Stimulated activated CD4-positive, alpha-beta T cell treated with anti-CD3 and anti-CD28 coated beads, Interleukin-2, amount 100 ng/mL, for 48 hours (primary cell): ENCODE measurements at regions not wholly inside any gene's neighbourhood (a gene's known extent, or its start where the extent isn't known, plus 50 kb on each side); places are given as distances from the start of the nearest gene placed in this dataset.

Experiments used
- DNase-seq, 2 donors: peaks; one replicate each; pipeline ENCODE4 v3.0.0-alpha.2; 2020

DNA sequence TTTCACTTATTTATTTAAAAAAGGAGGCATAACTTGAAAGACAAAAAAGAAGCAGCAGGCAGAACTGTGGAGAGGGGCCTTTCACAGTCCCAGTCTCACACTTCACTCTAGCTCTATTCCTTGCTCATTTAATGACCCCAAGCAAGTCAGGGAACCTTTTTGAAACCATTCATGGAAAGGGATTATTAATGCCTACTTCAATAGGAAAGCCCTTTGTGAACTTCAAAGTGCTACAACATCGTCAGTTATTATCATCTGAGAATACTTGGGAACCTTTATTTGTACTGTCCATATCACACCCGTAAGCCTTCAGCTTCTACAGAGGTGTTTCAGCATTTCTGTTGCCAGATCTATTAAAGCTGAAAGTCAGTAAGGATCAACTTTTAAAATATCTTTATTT lies 320.2 kb downstream of the TMEM161B start:
- DNase-seq, result no peak

DNA sequence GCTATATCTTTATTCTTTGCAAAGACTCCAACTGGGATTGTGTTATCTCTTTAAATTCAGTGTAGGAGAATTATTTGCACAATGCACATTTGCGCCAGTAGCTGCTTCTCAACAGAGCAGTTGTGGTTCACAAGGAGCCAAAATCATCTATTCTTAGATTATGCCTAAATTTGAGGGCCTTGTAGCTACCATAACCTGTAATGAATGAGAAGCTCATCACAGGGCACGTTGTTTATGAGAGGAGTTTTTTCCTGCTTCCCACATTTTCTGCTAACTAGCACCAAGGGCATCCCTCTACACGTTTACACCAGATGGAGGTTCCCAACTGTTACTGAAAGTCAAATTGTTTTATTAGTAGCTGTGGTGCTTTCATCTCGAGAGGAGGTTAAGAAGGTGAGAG lies 322.4 kb downstream of the TMEM161B start:
- no peak for DNase-seq

DNA sequence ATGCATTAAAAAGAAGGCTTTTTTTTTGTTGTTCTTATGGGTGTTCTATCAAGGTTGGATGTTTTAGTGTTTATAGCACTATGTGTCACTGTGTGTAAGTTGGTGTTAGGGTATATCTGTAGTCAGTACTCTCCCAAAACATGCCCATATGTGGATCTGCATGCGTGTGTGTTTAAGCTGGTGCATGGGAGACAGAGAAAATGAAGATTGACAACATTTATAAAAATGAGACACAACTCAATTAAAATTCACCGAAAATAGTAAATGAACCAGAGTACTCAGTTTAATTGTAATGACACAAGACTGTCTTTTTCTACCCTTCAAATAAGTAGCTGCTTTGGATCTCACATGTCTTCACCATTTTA lies 323.4 kb downstream of the TMEM161B start:
- DNase-seq, result no peak

DNA sequence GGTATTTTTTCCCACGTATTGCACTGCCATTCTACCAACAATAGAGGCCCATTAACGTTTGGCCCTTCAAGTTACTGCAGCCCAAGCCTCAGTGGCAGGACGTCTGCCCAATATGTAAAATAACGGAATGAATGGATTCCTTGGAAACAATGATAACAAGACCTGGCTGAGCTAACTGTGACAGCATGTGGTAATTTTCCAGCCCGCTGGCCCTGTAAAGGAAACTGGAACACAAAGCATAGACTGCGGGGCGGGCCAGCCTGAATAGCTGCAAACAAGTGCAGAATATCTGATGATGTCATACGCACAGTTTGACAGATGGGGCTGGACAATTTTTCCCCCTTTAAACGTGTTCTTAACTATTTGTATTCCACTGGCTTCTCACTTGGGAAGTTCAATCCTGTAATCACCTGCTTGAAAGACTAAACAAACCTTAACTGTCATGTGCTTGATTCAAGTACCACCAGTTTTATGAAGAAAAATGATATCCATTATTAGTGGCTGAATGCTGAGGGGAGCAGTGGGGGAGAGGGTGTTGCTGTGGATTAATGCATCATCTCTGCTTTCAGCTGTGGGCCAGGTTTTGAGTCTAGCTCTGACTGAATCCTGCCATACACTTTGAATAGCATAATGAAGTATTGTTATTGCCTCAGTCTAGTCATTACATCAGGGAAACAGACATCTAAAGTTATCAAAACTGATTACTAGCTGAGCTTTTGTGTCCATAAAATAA lies 323.9 kb downstream of the TMEM161B start:
- DNase-seq, result no peak

DNA sequence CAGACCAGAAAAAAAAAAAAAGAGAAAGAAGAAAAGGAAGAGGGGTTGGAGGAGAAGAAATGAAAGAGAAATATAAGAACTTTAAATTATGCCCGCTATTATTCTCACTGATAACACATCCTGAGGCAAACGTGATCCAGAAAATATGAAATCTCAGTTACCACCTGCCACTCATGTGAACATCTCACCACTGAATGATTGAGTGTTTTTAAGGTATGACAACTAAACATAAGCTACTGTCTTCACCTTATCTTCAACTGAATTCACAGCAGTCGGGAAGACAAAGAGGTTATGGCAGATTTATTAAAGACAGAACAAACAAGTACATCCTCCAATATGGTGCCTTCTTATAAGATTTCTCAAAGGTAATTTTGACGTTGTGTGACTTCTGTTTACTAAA lies 327.9 kb downstream of the TMEM161B start:
- DNase-seq, result no peak

DNA sequence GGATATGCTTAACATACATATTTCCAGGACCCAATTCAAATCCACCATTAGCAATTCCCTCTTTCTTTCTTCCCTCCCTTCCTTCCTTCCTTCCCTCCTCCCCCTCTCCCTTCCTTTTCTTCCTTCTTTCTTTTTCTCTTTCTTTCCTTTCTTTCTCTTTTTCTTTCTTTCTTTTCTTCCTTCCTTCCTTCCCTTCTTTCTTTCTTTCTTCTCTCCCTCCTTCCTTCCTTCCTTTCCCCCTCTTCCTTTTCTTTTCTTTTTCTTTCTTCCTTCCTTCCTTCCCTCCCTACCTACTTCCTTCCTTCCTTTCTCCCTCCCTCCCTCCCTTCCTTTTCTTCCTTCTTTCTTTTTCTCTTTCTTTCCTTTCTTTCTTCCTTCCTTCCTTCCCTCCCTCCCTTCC lies 332.0 kb downstream of the TMEM161B start:
- DNase-seq, result no peak

DNA sequence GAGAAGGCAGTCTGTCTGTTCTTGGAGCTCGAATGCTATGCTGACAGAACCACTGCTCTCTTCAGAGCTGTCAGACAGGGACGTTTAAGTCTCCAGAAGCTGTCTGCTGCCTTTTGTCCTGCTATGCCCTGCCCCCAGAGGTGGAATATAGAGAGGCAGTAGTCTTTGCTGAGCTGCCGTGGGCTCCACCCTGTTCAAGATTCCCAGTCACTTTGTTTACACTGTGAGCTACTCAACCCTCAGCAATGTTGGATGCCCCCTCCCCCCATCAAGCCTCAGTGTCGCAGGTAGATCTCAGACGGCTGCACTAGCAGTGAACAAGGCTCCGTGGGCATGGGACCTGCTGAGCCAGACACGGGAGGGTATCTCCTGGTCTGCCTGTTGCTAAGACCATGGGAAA lies 344.2 kb downstream of the TMEM161B start:
- DNase-seq, result no peak

DNA sequence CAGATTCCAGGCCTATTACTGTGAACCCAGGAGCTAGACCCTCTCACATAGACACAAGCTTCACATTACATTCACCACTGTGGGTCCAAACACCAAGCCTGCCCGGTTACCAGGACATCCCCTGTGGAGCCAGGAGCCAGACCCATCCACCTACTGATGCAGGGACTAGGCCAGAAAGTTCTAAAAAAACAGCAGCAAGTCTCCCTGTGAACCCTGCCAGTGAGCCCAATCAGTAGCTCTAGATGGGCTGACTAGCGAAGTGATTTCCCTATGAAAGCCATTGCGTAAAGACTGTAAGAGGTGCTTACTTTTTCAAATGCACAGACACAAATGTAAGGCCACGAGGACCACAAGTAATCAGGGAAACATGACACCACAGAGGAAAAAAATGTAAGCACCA lies 352.3 kb downstream of the TMEM161B start:
- DNase-seq, result no peak

DNA sequence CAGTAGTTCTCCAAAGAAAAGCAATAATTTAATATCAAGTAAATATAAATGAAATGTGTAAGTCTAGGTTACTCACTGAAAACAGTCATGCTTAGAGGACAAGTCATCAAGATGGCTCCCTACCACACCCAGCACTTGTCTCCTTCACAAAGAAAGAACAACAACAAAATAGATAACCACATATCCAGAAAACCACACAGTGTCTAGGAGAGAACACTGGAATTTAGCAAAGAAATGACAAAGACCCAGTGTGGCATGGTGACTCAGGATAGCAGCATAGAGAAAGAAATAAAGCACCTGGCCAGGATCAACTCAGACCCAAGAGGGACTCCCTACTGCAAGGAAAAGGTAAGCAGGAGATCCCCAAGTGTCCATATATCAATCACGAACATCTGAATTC lies 356.2 kb downstream of the TMEM161B start:
- DNase-seq, result no peak

DNA sequence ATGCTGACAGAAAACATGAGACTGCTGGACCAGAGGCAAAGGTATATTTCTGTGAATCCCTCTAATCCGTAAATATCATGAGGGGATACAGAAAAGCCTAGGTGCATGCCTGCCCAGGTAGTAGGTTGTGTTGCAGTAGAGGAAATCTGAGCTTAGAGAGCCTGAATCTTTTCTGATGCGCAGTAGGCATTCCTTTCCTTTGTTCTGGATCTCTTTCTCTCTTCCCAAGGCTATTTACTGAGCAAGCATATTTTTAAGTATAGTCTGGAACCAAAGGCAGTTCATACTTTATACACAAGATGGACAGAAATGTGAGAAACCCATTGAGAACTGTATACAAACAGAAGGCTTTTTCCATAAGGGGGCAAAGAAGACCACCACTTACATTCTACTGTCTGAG lies 359.3 kb downstream of the TMEM161B start:
- DNase-seq, result no peak

DNA sequence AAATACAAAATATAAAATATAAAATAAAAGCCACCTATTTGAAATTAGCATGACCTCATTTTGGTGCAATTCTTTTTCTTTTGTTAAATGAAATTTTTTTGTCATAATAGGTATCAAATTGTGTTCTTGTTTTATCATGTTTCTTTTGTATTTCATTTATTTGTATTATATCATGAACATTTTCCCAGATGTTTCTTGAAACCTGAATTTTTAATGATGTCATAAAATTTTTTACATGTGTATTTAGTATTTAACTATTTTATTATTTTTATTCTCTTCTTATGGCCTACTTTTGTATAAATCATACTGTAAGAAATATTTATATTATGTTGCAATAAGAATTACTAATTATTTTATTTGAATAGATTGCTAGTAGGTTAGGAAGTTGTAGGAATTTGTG lies 361.7 kb downstream of the TMEM161B start:
- DNase-seq, result no peak

DNA sequence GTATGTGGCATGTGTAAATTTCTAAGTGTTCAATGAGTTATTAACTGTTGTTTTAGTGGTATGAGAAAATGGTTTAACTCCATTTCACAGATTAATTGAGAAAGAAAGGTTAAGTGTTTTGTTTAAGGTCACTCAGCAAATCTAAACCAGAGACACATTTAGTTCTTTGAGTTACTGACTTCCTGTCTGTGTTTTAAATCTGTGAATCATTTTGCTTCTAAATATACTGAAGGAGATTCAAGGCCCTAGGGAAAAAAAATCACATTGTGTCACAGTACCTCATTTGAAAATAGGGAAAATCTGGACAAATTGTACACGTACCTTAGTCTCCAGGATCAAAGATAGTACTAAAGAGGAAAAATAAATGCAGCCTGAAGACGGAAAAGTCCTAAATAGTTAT lies 368.2 kb downstream of the TMEM161B start:
- DNase-seq, result no peak

DNA sequence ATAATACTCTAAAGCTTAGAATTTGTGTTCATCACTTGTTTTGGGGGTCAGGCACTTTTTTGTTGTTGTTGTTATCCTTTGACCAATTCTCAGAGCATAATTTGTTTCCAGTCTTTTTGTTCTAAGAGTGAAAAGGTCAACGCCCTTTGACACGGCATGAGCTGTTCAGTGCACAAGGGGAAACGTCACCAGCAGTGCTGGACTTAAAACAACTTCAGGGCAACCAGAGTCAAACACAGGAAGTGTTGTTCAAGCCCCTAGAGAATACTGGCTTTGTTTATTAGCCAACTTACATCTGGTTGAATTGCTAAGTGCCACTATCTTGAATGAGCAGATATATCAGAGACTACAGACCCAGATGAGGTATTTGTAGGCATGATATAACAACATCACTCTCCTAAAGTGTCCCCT lies 368.9 kb downstream of the TMEM161B start:
- no peak for DNase-seq

DNA sequence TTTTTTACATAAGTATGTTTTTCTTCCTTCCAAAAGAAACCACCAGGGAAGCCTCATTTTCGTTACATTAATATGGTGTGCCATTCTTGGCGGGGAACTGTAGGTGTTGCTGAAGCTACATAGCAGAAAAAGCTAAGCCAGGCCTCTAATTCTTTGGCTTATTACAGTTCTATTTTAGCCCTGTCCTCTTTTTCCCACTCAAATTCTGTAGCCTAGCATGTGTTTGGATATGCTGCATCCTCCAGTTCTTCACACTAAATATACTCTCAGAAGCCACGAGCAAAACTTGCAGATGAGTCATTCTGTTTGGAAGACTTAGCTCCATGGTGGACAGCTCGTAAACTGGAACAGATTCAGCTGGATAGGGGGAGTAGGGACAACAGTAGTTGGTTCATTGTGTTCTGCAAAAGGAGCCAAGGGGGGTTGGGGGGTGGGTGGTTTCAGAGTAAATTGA lies 369.4 kb downstream of the TMEM161B start:
- DNase-seq, result no peak

DNA sequence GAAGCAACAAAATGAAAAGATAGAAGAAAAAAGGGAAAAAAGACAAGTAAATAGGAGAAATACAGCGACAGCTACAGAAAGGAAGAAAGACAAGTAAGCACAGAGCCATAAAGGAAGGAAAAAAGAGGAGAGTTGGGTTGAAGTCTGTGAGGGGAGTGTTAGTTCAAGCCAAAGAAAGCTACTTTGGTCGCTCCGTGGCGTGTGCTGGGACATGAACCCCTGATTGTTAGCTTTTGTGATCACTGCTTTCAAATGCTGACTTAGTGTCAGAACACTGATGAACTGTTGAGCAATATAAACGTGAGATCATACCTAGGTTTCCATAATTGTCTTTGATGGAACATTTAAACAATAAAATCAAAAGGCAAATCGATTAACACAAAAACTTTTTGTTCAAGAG lies 370.1 kb downstream of the TMEM161B start:
- no peak for DNase-seq

DNA sequence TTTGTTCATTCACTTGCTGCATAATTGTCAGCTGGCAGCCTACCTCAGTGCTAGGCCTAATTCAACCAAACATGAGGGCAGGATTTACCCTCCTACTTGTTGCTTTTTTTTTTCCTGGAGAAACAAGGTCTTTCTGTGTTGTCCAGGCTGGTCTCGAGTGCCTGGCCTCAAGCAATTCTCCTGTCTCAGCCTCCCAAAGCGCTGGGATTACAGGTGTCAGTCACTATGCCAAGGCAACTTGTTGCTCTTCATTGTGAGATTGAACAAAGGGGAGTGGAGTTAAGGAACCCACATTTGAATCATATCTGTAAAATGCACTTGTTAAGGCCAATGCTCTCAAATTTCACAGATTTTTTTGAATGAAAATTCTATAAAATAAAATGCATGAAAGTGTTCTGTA lies 380.5 kb downstream of the TMEM161B start:
- DNase-seq, result no peak

DNA sequence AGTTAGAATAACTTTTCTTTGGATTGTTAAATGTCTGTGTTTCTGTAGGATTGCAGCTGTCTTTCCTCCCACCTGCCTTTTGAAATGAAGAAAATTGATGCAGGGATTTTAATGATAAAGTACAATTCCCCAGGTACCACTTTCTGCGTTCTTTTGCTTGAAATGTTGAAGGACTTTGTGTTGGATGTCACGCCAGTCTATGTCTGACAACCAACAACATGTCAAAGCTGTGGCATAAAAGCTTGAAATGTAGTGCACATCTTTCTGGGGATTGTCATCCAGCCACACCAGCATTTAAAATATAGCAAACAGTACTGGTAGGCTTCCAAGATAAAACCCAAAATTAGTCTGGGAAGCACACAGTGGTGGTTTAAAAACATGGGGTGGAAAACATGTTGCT lies 381.4 kb downstream of the TMEM161B start:
- DNase-seq, result no peak

DNA sequence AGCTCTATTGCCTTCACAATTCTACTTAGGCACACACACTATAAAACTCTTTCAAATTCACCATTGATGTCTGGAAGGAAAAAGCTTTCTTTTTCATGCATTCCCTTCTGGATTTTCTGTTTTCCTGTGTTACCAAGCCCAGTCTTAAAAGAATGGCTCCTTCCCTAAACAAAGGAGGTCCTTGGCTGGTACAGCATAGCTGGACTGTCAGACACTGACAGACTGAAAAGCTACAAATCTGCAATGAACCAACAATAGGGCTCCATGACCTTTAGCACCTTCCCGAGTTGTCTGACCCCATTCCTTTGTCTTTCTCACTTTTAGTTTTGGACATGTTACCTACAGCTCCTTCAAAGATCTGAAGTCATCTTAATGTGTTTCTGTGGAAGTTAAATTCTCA lies 382.5 kb downstream of the TMEM161B start:
- DNase-seq, result no peak

DNA sequence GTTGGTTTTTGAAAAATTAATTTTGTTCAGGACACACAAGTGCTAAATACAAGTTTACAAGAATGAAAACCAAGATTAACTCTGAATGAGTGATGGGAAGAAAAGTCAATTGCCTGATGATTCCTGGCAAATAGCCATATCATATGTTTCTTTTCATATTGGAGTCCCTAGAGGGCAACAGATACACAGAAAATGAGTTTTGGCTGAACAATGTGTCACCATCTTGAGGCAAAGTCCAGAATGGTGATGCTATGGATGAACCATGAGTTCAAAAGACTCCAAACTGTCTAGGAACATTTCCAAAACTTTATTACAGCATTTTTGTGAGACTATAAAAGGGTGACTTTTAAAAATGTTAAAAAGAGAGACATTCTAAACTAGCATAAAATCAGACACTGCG lies 382.9 kb downstream of the TMEM161B start:
- DNase-seq, result no peak

DNA sequence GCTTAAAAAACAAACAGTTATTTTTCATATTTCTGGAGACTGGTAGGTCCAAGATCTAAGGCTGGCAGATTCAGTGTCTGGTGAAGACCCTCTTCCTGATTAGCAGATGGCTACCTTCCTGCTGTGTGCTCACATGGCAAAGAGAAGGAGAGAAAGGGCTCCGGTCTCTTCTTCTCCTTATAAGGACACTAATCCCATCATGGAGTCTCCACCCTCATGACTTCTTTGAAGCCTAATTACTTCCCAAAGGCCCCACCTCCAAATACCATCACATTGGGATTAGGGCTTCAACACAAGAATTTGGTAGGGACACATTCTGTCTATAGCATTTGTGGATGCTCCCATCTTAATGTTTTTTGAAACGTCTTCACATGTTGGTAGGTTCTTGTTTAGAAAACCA lies 391.1 kb downstream of the TMEM161B start:
- DNase-seq, result no peak

DNA sequence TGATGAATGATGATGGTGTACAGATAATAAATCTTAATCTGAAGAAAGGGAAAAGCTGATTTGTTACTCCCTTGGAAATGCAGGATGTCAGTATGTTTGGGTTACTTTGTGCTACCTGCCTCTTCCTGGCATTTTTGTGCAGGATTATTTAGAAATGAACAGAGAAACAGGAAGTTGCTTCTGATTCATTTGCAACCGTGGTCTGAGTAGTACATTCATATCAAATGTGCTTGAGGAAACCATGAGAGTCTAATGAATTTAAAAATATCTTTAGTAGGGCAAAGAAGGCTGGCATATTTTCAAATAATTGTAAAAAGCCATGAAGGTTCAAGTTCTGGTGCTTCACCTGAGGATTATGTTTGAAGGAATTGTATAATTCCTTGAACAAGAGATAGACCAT lies 391.6 kb downstream of the TMEM161B start:
- DNase-seq, result no peak

DNA sequence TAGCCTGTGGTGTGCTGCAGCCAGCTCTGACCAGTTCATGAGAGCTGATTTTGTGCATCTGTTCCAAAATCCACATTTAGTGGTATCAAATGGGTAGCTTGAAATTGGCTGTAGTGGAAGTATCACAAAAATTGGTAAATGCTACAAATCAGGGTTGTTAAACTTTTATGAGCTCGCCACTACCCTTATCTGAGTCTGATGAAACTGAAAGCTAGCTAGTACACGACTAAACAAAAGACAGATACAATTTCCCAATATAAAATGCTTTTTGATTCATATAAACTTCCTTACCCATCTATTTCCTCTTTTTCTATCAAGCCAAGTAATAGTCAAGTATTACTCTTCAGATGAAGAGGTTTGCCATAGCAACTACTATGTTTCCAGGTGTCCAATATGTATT lies 392.0 kb downstream of the TMEM161B start:
- no peak for DNase-seq

DNA sequence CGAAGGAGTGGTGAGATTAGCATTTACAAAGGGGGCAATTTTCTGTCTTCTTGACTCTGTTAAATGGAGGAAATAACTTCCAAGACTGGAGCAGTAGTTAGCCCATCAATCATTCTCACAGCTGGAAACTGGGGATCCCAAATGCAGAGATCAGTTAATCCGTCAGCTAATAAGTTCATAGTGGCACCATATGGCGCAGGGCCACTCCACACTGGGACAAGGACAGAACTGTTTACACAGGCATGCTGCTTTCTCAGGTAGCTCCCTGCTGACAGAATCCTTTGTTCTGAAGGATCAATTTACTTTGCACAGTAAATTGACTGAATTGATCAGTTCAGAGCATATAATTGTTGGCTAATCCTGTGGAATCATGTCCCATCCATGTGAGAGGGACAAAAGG lies 395.7 kb downstream of the TMEM161B start:
- DNase-seq, result no peak

DNA sequence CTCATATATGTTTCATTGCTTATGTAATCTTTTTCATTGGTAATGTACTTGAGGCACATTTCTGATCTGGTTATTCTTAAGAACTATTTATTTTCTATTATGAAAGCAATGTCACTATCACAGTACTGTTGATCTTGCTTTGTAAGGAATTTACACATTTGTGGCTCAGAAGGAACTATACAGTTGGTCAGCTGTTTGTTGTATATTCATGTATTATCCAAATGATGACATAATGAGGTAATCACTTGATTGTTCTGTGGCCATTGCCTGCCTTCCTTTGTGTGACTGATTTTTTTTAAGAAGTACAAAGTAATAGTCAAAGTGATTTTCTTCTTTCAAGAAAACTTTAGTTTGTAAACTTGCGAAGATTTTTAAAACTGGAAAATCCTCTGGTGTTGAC lies 399.9 kb downstream of the TMEM161B start:
- no peak for DNase-seq

DNA sequence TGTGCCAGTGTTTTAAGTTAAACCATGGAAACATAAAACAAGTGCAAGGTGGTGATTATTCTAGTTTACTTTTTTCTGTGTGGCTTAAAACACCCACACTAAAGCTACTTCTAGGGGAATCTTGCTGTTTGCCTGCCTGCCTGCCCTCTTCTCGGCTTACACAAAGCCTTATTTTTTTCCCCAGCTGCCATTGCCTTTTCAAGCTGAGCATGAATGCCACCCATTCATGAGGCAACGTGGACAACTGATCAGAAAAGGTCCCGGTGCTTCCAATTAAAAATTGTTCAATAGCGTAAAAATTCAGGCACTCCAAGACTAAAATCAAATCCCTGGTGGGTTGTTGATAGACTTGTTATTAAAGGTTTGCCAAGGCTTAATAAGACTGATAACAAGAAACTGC lies 401.4 kb downstream of the TMEM161B start:
- no peak for DNase-seq

DNA sequence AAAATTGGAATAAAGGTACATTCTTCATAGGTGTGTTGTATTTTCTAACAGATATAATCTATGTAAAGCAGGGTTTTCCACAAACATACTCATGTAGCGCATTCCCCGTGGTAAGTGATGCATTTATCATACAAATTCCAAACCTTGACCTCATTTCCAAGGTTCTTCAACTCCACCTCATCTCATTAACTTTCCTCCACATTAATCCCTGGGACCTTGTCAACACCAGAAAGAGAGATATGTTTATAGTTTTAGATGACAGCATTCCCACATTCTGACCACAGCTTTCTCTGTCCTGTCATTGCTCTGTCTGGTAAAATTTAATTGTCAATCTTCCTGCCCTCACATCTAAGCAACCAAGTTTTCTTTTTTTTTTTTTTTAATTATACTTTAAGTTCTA lies 415.1 kb downstream of the TMEM161B start:
- DNase-seq, result no peak
